G401.6 (cell line): ENCODE measurements at regions not wholly inside any gene's neighbourhood (a gene's known extent, or its start where the extent isn't known, plus 50 kb on each side); places are given as distances from the start of the nearest gene placed in this dataset.

Source experiments
- FAIRE-seq: peaks from 2 replicates; lab custom pipeline; 2012; peaks lifted over from hg19 to GRCh38; lab: Jason Lieb, UNC

DNA sequence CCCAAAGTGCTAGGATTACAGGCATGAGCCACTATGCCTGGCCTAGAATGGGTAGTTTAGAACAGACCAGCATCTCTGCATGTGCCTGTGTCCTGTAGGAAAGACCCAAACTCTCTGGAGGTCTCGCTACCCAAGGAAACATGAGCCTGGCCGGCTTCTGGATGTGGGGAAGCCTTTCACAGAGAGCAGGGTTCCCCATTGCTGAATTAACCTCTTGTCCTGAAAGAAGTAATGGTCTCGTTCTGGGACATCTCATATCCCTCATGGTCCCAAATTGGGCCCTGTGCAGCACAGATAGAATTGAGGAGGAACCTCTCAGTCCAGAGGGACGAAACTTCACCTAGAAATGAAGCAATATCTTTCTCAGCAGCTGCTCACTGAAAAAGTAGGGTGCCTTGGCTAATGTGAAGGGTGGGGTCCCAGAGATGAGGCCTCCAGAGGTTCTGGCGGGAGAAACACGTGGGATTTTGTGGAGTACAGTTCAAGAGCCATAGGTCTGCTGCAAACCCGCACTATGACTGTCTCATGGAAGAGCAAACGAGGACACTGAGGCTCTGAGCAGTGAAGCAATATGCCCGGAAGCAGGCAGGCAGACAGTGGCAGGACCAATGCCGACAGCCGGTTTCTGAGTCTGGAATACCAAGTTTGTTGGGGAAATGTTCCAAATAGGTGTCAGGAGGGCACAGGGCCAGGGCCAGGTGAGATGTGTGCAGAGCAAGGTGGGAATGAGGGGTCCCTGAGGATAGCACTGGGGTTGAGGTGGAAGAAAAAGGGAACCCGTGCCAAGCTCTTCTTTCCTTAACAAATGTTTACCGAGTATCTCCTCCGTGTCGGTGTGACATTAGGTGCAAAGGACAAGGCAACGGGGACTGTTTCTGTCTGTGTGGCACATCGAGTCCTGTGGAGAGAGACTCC, 121.0 kb upstream of the TWIST2 start:
- no peak for FAIRE-seq

DNA sequence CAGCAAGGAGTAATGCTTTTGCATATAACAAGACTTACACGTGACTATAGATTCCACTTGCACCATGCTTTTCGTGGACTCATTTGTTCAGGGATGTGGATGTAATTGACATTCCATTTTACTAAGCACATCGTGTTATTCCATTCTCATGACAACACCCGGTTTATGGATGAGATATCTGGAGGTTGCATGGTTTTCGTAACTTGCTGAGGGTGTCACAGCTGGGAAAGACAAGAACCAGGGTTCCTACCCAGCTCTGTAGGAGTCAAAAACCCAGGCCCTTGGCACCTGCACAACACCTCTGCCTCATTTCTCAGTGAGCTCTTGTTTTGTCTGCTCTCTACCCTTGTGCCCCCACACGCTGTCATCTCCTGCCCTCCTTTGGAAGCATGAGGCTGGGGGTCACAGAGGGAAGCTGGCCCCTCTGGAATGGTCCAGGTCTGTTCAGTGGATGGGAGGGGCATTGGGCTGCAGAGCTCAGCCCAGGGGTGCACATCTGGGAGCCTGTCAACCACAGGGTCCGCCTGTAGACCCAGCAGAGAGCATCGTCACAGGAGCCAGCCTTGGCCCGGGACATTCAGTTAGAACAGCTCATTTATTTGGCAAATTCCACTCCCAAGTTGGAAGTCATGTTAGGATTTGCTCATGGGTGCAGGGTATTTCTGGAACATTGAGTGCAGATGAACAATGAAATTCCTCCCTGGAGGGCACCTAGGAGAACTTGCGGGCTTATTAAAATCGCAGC, 120.1 kb upstream of the TWIST2 start:
- no peak for FAIRE-seq

DNA sequence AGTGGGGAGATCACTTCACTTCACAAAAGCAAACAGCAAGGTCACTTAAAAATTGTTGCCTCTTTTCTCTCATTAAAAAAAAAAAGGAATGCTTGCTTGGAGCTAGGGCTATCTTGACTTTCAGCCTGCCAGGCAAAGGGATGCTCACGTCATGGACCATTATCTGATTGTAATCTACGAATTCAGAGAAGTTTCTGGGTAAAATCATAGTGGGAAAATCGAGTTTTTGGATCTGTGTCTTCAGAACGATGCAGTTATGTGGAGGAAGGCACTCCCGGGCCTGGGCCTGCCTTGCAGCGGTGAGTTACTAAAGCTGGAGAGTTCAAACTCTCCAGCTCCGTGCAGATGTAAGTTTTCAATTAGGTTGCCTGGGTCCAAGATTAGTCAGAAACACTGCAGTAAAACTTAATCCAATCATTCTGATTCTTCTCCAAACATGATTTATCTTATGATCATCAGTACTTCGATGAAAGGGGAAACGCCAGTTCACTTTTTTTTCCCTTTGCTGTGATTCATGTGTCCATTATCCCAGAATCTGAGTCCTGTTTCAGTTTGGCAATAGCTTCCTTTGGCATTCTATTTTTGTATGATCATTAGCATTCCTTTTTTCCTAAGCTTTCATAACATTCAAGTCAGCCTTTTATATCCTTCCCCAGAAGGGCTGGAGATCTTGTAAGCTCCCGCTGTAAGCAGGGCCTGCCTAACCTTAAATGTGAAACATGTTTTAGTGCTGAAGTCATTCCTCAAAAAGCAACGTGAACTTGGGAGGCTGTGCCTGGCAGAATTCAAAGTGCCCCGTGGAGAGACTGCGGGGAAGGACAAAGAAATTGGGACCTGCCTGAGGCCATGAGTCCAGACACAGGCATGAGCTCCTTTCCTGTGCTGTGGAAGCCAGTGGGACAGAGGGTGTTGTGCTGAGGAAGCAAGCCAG, 119.3 kb upstream of the TWIST2 start:
- no peak for FAIRE-seq

DNA sequence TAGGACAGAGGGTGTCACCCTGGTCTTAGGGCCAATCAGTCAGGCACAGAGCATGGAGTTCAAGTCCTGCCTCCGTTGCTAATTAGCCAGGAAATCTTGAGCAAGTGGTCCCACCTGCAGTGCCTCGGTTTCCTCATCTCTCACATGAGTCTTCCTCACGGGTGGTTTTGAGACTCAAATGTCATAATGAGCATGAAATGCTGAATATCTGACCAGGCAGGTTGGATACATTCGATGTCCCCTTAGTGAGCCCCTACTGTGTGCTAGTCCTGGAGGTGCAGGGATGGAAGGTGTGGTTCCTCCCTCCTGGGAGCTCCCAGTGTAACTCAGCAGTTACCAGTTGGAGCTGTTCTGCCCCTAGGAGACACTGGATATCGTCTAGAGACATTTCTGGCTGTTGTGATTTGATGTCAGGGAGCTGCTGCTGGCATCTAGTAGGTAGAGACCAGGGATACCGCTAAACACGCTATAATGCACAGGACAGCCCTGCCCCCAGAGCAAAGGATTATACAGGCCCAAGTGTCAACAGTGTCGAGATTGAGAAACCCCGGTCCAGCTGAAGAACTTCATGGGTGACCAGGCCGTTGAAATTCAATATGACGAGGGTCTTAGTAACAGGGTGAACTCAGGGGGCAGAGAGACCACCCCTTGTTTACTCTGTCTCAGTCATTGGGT, 118.5 kb upstream of the TWIST2 start:
- FAIRE-seq, result no peak

DNA sequence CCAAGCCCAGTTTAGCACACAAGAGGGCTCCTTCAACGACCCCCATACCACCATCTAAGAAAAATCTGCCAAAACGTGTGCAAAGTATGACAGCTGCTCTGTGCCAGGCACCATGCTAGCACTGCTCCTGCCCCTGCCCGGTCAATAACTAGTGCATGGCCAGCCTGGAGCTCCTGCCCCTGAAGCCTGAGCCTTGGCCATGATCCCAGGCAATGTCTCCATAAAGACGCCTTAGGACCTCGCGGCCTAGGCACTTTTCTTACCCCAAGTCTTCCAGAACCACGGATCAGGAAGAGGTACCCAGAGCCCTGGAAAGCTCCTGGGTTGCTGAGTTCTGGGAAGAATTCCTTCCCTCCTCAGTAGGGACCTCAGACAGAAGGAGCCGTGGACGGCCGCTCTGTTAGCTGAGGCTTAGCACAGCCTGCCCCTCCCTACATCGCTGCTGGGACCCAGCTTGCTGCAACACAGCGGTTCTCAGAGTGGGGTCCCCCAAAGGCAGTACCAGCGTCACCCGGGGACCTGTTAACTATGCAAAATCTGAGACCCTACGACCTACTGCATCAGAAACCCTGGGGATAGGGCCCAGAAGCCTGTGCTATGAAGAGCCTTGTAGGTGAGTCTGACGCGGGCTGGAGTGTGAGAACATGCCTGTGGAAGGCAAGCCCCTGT, 117.8 kb upstream of the TWIST2 start:
- no peak for FAIRE-seq

DNA sequence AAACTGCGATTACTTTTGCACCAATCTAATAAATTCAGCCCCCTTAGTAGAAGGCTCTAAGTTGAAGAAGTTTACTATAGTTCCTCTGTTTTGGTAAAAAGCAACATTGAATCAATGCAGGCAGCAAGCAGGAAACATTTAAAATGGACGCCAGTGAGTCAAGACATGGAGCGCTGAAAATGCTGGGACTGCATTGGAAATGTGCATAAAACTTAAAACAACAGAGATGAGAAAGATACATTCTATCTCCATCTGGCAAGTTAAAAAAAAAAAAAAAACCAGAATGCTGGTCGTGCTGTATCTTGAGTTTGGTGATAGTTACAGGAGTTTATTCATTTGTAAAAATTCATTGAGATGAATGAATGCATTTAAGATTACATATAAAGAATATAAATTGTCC, 117.0 kb upstream of the TWIST2 start:
- no peak for FAIRE-seq

DNA sequence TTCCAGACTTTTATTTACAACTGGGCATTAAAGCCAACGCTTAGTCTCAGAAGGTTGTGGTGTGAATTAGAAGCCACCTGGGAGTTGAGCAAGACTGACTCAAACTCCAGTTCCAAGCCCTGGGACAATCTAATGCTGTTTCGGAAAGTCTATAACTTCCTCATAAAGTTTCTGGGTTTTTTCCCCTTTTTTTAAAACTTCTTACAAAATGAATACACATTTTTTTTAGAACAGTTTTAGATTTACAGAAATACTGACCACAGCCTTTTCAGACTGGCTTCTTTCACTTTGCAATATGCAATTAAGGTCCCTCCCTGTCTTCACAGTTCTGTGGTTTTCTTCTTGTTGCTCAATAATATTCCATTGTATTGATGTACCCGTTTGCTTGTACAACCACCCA, 115.9 kb upstream of the TWIST2 start:
- no peak for FAIRE-seq

DNA sequence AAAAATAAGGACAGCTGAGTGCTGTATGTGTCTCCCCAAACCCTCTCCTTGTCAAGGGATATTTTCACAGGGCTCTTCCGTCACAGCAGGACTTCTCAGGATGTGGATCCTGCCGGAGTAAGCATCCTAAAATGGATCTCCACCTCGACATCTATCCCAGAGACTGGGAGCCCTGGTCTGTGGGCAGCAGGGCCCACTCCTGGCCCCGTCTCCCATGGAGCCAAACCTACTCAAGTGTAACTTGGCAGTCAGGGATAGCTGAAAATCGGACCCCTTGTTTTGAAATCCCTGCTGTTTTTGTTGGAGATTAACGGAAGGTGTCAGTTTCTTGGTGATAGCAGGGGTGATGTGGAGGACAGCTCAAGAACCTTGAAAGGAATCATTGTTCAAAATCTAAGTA, 109.0 kb upstream of the TWIST2 start:
- FAIRE-seq, result no peak

GRCh38 chr2:238739668-238740067, 108.2 kb upstream of the TWIST2 start:
- no peak for FAIRE-seq

GRCh38 chr2:238741277-238741676, 106.6 kb upstream of the TWIST2 start:
- FAIRE-seq, result no peak

- no peak for FAIRE-seq
Observed at GRCh38 chr2:238742066-238742465, 105.8 kb upstream of the TWIST2 start.

- FAIRE-seq, result no peak
Observed at GRCh38 chr2:238742664-238743063, 105.2 kb upstream of the TWIST2 start.

- no peak for FAIRE-seq
Observed at GRCh38 chr2:238743243-238744065, 104.4 kb upstream of the TWIST2 start.

DNA sequence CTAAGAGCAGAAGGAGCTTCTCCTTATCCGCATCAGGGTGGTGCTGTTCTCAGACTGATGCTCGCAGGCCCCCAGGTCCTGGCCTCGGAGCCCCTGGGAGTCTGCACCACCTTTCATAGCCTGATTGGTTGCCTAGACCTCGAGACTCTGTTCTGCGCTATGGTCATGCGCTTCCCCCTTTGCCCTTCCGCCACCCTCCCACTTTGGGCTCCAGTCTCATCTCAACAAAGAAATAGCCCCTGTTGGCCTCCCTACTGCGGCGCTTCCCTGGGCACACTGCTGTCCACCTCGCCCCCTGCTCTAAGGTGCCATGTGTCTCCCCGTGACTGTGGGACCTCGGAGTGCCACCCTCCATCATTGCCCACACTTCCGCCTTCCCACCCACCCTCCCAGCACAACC, 102.9 kb upstream of the TWIST2 start:
- FAIRE-seq, result no peak

DNA sequence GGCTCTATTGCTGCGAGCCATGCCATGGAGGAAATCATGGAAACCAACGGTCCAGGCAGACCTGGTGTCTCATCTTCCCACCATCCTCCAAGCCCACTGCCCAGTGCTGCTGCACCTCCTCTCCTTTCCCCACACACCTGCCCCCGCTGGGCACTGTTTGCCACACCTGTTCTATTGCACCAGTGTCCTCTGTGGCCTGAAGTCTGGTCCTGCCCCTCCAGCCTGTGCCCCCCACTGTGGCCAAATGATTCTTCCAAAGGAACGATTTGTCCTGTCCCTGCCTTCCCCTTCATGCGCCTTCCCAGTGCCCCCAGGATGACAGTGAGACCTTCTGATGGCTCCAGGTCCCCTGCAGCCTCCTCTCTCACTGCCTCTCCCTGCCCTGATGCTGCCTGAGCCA, 101.9 kb upstream of the TWIST2 start:
- FAIRE-seq, result no peak

DNA sequence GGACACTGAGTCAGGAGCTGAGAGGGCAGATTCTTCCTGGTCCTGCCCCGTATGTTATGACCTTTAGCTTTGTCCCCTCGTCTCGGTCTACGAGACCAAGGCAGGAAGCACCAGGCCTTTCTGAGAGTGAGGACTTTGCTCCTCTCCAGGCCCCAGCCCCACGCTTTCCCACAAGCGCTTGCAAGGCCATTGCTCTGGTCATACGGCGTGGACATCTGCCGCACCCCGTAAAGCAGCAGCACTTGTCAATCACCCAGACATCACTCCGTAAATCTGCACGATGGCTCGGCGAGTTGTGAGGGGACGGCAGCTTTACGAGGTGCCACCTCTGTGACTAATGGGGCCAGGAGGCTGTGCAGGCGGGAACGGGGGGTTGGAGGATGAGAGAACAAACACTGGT, 100.8 kb upstream of the TWIST2 start:
- FAIRE-seq, result no peak

DNA sequence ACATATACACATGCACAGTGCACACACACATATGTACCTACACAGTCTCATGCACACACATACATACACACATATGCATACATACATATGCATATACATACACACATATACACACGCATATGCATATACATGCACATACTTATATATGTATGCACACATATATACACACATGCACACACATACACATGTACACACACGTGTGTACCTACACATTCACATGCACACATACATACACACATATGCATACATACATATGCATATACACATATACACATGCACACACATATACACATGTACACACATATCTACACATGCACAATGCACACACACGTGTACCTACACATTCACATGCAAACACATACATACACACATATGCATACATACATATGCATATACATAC, 100.3 kb upstream of the TWIST2 start:
- no peak for FAIRE-seq

DNA sequence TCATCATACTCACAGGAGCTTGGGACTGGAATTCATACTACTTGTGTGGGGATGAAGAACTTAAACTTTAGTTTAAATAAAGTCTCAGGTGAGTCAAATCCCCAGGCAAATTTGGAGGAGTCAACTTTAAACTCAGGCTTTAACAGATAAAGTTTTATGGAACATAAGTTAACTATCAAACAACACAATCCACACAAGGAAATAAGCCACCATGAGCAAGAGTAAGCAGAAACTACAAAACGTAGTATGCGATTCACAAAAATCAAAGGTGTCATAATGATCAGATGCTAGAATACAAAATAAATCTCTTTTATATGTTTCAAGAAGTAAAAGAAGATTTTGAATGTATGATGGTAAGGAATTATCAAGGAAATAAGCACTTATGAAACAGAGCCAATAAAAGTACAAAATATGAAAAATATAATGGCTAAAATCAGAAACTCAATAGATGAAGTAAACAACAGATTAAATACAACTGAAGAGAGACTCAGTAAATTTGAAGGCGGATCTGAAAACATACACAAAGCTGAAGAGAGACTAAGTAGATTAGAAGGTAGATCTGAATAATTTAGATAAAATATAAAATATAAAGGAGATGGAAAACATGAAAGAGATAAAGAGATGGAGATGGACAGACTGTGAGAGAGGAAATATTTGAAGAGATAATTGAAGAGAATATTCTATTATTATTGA, 97.5 kb upstream of the TWIST2 start:
- FAIRE-seq, result no peak

DNA sequence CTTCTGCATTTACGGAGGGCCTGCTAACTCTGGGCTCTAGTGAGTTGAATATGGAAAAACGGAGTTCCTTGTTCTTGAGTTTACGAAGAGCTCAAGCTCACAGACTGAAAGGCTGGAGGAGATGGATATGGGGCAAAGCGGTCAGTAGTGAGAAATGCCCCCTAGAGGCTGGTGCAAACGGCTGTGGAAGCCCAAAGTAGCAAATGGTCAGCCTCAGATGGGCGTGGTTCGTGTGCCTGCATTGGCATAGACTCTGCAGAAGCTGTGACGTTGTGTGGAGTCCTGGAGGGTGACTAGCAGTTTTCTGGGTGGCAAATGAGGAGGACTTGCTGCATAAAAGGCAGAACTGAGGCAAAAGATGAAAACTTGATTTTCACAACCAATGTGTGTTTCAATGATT, 93.6 kb upstream of the TWIST2 start:
- FAIRE-seq, result no peak

DNA sequence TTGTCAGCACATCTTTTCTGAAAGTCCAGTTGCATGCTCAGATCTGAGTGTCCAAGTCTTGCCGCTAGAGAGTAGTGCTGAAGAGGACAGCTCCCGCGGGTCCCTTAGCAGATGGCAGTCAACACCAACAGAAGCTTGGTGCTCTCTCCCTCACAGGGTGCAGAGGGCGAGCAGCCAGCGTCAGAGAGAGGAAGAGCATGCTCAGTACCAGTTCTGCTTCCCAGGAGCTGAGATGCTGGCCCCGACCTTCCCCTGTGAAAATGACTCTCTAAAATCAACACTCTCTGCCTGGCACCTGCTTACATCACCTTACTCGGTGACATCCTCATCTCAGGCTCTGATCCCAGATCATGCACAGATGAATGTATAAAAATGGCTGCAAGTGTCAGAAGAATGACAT, 86.0 kb upstream of the TWIST2 start:
- no peak for FAIRE-seq
